Thyroid gland (tissue), 4 donors: ENCODE measurements at regions not wholly inside any gene's neighbourhood (a gene's known extent, or its start where the extent isn't known, plus 50 kb on each side); places are given as distances from the start of the nearest gene placed in this dataset.

Experiments
- POLR2A ChIP-seq, 2 donors: fragments of 450-650 bp; IDR thresholded peaks; one replicate each; pipeline ENCODE4 v1.6.1; 2017; ENCODE audit warnings: antibody characterized with exemption in 2 of 2, mild to moderate bottlenecking in 2 of 2, moderate library complexity in 1 of 2
- TF ChIP-seq, protein P1 (sequence below), 6 experiments: fragments of 200-600 bp in 3 of 6; fragments of 450-650 bp in 3 of 6; sonication (generic) in 3 of 6; IDR thresholded peaks; one replicate each; pipeline ENCODE4 v1.5.1; 2016 to 2019; ENCODE audit warnings: antibody characterized with exemption in 6 of 6, mild to moderate bottlenecking in 2 of 6, inconsistent platforms in 1 of 6, moderate library complexity in 1 of 6

DNA sequence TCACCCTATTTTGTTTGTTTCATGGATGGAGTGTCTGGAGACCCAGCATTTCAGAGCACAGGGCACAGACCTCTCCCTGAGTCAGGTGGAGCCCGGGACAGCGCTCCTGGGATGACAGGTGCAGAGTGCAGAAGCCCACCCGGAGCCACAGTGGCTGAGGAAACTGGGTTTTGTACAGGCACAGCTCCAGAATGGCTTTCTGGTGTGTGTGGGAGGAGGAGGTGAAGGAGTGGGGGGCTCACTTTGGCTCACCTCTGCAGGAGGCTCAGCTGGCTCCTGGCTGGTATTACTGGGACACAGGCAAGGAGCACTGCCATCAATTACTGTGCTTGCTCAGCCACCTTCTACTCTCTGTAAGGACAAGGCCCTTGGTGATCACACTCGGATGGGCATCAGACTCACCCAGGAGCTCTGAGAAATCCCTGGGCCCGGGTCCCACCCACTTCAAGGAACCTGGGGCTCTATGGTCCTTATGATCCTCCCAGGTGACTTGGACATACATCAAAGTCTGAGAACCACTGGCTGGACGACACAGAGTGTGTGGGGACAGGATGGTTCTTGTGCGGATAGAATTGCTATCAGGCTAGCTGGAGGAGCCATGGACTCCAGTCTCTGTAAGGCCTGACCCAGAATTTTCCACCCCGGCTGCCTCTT, 221.1 kb upstream of the ZNF32 start:
- TF ChIP-seq POLR2A (IDR thresholded peaks at IDR 0.05), result no peak
- TF ChIP-seq, protein P1, sequence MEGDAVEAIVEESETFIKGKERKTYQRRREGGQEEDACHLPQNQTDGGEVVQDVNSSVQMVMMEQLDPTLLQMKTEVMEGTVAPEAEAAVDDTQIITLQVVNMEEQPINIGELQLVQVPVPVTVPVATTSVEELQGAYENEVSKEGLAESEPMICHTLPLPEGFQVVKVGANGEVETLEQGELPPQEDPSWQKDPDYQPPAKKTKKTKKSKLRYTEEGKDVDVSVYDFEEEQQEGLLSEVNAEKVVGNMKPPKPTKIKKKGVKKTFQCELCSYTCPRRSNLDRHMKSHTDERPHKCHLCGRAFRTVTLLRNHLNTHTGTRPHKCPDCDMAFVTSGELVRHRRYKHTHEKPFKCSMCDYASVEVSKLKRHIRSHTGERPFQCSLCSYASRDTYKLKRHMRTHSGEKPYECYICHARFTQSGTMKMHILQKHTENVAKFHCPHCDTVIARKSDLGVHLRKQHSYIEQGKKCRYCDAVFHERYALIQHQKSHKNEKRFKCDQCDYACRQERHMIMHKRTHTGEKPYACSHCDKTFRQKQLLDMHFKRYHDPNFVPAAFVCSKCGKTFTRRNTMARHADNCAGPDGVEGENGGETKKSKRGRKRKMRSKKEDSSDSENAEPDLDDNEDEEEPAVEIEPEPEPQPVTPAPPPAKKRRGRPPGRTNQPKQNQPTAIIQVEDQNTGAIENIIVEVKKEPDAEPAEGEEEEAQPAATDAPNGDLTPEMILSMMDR (IDR thresholded peaks at IDR 0.05), result no peak
